ENCODE measurements at regions not wholly inside any gene's neighbourhood (a gene's known extent, or its start where the extent isn't known, plus 50 kb on each side); places are given as distances from the start of the nearest gene placed in this dataset.

DNA sequence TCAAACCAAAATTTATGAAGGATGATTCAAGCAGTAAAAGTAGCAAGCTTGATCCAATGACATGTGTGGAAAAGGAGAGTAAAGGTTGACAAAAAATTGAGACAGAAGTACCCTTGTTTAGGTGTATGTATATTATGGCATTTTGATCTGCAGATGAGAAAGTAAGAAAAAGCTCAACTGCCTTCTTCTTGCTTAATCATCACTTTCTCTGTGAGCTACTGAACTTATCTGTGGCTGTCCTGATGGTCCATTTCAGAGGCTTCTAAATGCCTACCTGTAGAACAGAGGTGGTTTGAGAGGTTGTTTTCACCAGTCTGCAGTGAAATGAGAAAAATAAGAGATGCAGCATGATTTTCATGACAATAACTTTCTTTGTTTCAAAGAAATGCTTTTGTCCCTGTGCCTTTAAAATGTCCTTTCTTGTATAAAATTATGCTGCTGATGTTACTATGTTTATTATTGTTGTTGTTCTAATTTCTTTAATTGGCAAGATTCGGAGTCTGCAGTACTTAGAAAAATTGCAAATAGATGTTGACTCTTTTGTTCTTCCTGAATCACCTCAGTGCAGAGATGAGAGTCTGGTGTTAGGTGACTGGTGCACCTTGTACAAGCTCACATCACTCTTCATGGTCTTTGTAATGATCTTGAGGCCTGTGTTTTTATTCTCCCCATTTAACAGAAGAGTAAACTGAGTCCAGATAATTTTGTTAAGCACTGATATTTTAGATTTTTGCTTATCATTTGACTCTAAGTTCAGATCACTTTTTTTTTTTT, 821.9 kb downstream of the VRK1 start:
- DNase-seq, result no peak

DNA sequence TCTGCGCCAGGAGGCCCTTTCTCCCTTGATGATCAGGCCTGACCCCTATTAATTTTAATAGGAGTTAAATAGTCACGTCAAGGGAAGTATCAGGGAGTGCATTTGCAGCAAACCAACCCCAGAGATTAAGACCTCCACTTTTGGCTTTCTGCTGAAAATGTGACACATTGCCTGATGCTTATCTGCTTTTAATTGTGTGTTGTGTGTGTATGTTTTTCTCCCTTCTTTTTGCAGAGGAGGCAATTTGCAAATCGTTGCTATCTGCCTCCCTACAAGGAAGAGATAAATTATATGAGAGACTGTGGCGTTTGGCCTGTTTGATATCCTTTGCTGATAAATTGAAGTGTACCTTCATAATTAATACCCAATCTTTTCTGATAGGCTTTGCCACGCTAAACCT, 822.9 kb downstream of the VRK1 start:
- DNase-seq, result no peak

DNA sequence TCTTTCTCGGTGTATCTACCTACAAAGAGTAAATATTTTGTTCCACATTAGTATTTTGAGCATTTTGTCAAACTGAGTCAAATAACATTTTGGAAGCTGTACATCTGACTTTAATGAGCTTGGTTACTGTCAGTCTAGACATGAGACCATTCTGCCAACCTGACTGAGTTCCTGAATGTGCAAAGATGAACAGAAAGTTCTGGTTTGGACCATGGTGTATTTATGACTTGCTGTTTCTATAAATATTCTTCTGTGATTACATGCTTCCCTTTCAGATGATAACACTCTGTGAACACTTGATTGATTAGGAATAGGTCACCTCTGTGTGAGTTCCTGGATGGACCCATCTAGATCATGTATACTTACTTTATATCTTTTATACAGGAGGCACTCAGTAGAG, 827.8 kb downstream of the VRK1 start:
- DNase-seq, result no peak

DNA sequence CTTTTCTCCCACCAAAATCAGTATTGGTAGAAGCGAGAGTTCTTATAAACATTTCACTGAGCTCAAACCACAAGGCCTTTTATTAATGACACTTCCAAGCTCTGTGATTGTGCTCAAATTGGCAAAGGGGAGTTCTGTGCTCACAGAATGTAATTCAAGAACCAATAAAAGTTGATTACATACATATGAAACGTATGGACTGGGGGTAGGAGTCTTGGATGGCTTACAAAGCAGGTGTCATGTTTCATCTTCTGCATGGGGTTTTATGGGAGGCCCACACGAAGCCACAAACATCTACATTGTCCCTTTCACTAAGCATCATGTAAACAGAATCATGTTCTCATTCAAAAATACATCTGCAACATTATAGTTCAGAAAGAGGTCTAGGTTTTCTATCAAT, 828.3 kb downstream of the VRK1 start:
- DNase-seq, result no peak

DNA sequence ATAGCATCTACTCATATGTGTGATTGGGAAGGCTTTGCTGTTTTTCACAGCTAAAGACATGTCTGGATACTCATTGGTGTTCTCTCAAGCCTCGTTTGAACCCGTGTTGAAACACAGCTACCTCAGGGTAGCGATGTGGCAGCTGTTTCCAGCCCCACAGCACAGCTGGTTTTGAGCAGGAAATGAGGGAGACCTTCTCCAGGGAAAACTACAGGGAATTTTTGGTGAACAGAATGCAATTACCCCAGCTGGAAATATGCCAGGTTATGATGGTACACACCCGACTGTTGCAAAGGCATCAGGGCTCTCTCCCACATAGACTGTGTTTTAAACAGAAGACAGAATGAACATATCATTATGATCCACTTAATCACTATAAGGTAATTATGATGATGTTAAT, 828.9 kb downstream of the VRK1 start:
- DNase-seq, result no peak

DNA sequence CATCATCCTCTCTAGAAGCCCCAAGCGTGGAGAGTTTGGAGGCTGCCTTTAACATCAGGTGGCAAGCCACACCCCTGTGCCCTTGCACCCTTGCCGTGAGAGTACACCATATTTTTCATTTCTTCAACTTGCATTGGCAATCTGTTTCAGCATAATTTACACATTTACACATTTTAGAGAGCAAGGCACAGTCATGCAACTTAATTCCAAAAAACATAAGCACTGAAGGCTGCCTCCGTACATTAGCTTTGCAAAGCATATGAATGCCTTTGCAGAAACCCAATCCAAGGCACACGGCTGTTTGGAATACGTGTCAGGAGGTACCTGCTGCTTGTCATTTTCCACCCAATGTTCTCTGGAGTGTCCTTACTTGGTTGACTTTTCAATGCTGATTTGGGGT, 833.1 kb downstream of the VRK1 start:
- DNase-seq, result no peak

DNA sequence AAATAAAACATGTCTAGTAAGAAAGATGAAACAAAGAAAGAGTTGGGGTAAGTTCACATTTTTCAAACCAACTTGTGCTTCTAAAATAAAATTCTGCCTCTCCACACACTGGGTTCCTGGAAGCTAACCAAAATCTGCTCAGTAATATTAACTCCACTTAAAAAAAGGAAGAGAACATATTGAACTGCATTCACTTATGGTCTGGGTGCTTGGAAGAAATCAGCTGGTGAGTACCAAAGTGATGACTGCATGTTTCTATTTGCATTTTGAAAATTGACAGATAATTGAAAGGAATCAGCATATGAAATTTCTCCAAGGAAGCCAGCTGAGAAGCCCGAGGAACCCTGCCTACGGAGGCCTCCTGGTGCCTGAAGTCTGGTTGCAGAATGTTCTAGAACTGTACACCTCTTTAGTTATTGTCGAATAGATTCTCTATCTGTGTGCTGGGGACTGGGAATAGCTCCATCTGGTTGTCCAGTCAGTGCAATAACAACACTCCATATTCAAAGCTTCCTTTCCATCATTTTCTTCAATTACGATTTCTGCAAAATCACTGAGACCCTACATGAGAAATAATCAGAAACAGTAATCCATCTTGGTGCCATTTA, 836.1 kb downstream of the VRK1 start:
- no peak for DNase-seq

DNA sequence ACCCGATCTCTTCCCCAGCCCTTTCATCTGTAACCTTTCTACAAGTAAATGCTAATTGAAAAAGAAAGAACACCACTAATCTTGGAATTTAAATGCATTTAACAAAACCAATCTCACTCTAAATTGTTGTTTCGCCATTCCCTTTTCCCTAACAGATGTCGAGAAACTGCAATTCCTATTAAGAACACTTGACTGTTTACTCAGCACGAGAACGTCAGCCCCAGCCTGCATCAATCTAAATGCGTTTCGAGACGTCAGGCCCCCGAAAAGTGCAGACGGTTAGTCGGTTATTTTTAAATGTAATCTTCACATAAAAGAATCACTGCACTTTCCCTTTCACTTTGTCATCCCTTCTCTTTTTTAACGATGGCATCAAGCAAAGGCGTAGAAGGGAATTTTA, 837.6 kb downstream of the VRK1 start:
- no peak for DNase-seq

DNA sequence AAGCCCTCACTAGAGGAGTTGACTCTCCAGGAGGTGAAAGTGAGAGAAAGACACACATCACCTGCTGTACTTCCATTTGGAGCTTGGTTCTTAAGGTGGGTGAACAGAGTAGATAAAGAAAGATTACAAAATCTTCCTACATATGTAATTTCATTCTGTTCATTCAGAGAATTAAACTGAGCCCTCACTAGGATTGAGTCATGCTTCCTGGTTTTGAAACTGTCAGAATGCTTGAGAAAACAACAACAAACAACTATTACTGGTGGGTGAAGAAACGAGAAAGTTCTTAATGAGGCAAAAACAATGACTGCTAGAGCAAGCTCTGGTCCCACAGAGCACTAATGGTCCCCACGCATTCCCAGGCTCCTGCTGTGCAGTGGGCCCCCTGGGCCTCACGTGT, 841.7 kb downstream of the VRK1 start:
- DNase-seq, result peak; percentile 2

DNA sequence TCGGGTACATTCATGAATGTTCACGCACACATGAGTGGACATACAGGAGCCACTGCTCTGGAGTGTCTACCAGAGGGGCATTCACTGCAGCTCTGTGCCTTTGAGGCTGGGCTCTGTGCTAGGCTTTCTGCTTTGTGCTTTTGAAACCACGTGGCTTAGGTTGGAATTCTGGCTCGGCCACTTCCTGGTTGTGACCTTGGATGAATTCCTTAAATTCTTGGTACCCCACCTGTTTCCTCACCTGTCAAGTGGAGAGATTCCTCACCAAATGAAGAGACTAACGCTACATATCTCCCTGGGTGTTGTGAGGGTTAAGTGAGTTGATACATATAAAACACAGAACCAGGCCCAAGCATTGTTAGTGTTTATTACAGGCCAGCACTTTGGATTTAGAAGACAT, 842.8 kb downstream of the VRK1 start:
- DNase-seq, result no peak

DNA sequence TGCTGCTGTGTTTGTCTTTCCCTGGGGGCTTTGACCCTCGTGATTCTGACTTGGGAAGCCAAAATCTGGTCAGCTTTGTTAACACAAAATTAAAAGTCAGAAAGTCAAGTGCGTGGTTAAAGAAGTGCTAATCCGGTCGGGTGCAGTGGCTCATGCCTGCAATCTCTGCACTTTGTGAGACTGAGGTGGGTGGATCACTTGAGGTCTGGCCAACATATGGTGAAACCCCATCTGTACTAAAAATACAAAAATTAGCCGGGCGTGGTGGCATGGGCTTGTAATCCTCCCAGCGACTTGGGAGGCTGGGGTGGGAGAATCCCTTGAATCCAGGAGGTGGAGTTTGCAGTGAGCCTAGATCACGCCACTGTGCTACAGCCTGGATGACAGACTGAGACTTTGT, 844.6 kb downstream of the VRK1 start:
- DNase-seq, result no peak

DNA sequence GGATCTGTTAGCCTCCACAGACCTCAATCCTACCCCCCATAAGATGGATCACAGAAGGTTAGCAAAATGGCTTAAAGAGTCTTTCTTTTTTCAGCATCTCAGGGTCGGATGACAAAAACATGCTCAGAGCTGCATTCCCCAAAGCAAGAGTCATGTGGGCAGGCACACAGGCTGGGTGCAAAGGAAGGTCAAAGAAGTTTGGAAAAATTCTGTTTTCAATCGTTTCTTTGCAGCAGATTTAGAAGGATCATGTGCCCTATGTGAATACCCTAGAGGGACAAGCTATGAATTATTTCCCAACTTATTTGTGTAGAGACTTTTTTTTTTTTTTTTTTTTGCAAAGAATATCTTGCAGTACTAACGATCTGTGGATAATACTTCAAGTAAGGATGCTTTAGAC, 845.4 kb downstream of the VRK1 start:
- DNase-seq, result no peak

DNA sequence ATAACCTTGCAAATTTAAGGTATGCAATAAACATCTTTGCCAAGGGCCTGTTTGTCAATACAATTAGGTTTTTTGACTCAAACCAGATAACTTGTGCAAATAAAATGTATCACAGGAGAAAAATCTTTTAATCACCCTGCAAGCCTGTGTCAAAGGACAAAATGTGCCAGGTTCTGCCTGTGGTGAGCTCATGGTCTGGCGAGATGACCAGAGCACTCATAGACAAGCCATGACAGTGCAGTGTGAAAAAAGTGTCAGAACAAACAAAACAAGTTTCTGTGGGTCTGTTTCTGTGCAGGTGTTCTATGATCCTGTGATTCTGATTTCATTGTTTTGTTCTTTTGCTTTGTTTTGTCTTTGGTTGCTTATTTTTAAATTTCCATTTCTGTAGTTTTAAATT, 847.2 kb downstream of the VRK1 start:
- no peak for DNase-seq

DNA sequence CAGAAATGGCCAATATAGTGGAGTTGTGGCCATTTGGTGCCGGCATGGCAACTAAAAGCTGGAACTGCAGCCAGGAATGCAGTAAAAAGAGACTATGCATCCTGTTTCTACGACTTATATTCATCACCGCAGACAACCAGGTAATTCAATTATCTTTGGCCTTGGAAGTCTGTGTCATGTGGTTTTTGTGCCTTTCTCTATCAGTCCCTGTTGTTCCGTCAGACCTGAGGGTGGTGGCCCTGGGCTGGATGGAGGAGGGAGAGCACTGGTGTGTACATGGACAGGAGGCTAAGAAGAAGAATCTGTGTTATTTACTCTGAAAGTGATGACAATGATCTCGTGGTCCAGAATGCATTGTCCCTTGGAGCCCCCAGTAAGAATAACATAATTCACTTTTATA, 852.6 kb downstream of the VRK1 start:
- no peak for DNase-seq

DNA sequence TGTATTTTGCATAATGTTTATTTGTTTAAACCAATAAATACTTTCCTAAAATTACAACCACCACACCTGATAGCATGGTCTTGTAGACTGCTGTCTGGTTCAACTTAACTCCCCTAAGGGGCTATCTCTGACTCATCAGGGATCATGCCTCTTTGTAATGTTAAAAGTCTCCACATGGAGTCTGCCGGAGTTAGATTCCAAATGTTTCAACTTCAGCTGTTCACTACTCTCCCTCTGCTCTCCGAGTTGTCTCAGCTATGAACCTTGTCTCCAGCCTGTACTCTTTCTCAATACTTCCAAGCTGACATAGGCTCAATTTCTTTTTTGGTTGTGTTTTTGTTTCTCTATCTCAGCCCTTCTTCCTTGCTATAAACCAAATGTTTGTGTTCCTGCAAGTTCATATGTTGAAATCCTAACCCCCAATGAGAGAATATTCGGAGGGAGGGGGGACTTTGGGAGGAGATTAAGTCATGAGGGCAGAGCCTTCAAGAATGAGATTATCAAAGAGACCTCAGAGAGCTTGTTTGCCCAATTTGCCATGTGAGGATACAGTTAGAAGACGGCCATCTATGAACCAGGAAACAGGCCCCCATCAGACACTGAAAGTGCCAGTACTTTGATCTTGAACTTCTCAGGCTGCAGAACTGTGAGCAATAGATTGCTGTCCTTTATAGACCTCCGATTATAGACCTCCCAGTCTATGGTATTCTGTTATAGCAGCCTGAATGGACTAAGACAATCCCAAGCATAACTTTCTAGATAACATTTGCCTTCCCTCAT, 858.2 kb downstream of the VRK1 start:
- no peak for DNase-seq

DNA sequence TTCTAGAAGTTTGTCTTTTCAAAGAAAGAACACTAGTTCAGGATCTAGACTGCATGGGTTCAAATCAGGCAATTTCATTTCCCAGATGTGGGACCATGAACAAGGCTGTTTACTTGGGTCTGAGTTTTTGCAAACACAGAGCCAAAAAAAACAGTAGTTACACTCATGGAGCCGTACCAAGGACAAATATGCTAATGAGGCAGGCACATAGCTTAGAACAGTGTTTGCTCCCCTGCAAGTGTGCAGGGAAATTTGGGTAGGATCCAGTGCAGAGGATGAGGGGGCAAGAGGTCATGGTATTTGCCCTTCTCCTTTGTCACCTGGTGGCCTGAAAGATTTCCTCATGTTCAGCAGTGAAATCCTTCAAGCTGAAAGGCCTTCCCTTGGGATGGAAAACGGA, 860.4 kb downstream of the VRK1 start:
- no peak for DNase-seq

DNA sequence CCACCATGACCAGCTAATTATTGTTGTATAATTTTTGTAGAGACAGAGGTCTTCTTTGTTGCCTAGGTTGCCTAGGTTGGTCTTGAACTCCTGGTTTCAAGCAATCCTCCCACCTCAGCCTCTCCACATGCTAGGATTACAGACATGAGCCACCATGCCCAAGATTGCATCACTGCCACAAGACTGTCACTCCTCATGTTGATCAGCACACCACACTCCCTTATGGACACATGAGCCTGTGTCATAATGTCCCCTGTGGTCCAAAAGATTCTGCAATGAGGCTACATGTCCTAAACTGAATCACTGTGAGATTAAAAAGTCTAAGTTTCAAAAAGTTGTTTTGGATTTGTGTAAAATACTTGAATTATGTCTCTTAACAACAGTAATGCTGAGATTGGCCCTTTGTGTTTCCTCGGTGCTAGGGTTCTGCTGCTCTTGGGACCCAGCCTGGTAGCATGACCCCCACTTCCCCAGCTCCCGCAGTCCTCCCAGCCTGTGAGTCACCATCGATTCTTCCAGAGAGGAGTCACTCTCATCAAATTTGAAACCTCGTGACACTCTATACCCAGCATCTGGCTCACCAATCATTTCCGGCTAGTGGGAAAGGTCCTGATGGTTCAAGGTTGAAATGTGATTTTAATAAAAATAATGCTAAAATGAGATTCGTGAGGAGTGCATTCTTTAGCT, 890.9 kb downstream of the VRK1 start:
- no peak for DNase-seq

DNA sequence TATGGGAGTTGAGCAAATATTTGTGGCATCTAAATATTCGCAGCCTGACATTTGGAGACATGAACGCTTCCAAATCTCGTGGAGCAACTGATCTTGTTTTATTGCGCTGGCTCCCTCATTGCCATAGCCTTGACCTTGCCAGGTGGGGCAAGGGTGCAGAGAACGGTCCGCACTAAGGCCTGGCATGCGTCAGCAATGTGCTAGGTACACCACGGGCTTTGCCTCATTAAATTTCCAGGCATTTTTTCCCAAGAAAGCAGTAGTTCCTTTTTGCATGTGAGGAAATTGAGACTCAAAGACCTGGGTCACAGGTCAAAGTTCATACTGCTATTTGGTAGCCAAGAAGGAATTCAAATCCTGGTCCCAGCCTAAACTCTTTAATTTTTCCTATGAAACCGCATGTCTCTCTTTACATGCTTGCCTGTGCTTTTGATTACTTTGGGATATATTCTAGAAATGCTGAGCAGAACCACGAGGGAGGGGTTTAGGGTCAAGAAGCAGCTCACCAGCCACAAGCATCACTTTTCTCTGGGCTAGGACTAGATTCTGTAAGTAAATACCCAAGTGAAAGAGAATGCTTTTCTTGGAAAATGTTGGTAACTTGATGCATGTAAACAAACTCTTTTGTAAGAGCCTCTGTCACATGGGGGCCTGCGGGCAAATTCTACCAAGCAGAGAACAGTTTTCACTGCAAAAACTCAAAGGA, 891.6 kb downstream of the VRK1 start:
- no peak for DNase-seq

DNA sequence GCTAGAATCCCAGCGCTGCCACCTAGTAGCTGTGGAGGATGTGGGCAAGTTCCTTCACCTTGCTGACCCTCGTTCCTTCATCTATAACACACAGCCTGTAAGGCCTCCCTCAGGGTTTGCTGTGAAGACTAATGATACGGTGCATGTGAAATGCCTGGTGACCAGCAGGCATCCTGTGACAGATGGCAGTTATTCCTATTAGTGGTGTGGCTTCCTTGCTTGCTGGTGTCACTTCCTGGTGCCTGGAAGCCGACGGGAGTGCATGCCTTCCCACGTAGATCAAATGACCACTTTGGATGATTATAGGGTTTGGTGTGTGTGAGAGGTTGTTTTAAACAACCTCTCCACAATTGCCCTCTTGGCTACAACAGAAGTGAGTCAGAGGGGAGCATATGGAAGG, 894.9 kb downstream of the VRK1 start:
- DNase-seq, result no peak

DNA sequence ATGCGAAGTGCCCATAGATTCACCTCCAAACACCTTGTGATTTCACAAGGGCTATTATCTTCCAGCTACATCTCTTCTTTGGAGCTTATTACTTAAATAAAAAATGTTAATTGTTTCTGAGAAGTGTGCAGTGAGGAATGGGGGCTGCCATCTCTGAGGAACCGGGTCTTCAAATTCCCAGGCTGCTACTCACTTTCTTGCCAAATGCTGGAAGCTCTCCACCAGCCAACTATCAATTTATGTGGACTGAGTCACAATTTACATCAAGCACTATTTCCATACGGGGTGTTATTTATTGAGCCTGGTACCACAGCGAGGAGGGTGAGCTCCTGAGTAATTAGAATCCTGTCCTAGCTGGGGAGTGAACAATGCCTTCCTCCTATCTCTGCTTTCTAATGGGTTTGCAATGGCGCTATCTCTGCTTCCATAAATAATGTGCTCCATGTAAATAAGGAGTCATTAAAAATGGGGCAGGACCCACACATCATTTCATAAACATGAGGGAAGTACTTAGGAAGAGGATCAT, 898.3 kb downstream of the VRK1 start:
- no peak for DNase-seq

DNA sequence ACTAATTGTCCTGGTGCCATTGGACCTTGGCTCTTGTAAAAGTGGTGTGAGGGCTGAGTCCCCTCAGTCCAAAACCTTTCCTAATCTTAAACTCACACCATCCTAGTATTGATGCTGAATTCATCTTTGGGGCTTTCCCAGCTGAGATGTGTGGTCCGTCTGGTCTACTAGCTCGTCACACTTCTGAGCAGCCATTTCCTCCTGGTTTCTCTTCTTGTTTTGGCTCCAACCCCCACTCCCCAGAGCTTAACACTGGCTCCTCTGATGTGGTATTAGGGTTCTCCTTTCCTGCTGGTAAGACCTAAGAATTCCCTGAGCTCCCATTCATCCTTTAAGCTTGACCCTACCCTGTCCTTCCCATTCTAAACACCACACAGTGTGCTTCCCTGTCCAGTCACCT, 900.6 kb downstream of the VRK1 start:
- no peak for DNase-seq

DNA sequence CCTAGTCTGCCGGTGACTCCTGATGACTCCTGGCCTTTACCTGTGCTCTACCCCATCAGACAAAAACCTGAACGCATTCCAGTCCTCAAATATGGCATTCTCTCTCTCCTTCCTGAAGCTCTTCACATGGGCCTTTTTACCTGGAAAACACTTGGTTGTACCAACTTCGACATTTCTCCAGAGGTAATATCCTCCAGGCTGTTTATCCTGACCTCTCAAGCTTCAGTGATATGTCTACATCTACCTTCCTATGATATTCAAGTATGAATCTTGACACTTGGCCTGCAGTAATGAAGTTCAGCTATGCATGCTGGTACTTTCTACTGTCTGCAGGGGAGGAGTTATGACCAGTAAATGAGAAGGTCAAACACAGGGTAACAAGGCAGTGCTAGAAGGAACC, 901.8 kb downstream of the VRK1 start:
- no peak for DNase-seq
